ENCODE measurements at regions not wholly inside any gene's neighbourhood (a gene's known extent, or its start where the extent isn't known, plus 50 kb on each side); places are given as distances from the start of the nearest gene placed in this dataset.

GRCh38 chr9:2311920-2312319 is 296.8 kb downstream of the SMARCA2 start:
- DNase-seq (ENCODE audit: low read depth in 2 of 2), result no peak

- DNase-seq (ENCODE audit: low read depth in 2 of 2), result no peak
Measured at GRCh38 chr9:2313512-2313911, 298.4 kb downstream of the SMARCA2 start.

GRCh38 chr9:2317591-2317990 is 302.4 kb downstream of the SMARCA2 start:
- DNase-seq (ENCODE audit: low read depth in 2 of 2), result no peak

- DNase-seq (ENCODE audit: low read depth in 2 of 2), result no peak
Measured at GRCh38 chr9:2319421-2319820, 302.2 kb upstream of the VLDLR start.

- DNase-seq (ENCODE audit: low read depth in 2 of 2), result no peak
Measured at GRCh38 chr9:2320114-2320513, 301.5 kb upstream of the VLDLR start.

- no peak for DNase-seq (ENCODE audit: low read depth in 2 of 2)
Measured at GRCh38 chr9:2320632-2321031, 301.0 kb upstream of the VLDLR start.

GRCh38 chr9:2321523-2322148 is 300.0 kb upstream of the VLDLR start:
- DNase-seq (ENCODE audit: low read depth in 2 of 2), result no peak

GRCh38 chr9:2324742-2325141 is 296.8 kb upstream of the VLDLR start:
- DNase-seq (ENCODE audit: low read depth in 2 of 2), result no peak

GRCh38 chr9:2332663-2333062 is 288.9 kb upstream of the VLDLR start:
- DNase-seq (ENCODE audit: low read depth in 2 of 2), result no peak

- no peak for DNase-seq (ENCODE audit: low read depth in 2 of 2)
Measured at GRCh38 chr9:2335260-2335659, 286.3 kb upstream of the VLDLR start.

GRCh38 chr9:2336055-2336454 is 285.5 kb upstream of the VLDLR start:
- no peak for DNase-seq (ENCODE audit: low read depth in 2 of 2)

GRCh38 chr9:2337131-2337530 is 284.5 kb upstream of the VLDLR start:
- no peak for DNase-seq (ENCODE audit: low read depth in 2 of 2)

GRCh38 chr9:2337627-2338026 is 284.0 kb upstream of the VLDLR start:
- no peak for DNase-seq (ENCODE audit: low read depth in 2 of 2)

- no peak for DNase-seq (ENCODE audit: low read depth in 2 of 2)
Measured at GRCh38 chr9:2338777-2339365, 282.7 kb upstream of the VLDLR start.

GRCh38 chr9:2339416-2339815 is 282.2 kb upstream of the VLDLR start:
- DNase-seq (ENCODE audit: low read depth in 2 of 2), result no peak

- DNase-seq (ENCODE audit: low read depth in 2 of 2), result no peak
Measured at GRCh38 chr9:2340046-2340760, 281.4 kb upstream of the VLDLR start.

- DNase-seq (ENCODE audit: low read depth in 2 of 2), result no peak
Measured at GRCh38 chr9:2341126-2341525, 280.5 kb upstream of the VLDLR start.

GRCh38 chr9:2341956-2342355 is 279.6 kb upstream of the VLDLR start:
- no peak for DNase-seq (ENCODE audit: low read depth in 2 of 2)

- no peak for DNase-seq (ENCODE audit: low read depth in 2 of 2)
Measured at GRCh38 chr9:2343756-2344155, 277.8 kb upstream of the VLDLR start.

- DNase-seq (ENCODE audit: low read depth in 2 of 2), result no peak
Measured at GRCh38 chr9:2344436-2344835, 277.2 kb upstream of the VLDLR start.

GRCh38 chr9:2345013-2345412 is 276.6 kb upstream of the VLDLR start:
- no peak for DNase-seq (ENCODE audit: low read depth in 2 of 2)

- DNase-seq (ENCODE audit: low read depth in 2 of 2), result no peak
Measured at GRCh38 chr9:2346277-2346913, 275.2 kb upstream of the VLDLR start.

- DNase-seq (ENCODE audit: low read depth in 2 of 2), result no peak
Measured at GRCh38 chr9:2351324-2351723, 270.3 kb upstream of the VLDLR start.
